HCT116 (cell line): ENCODE measurements at regions not wholly inside any gene's neighbourhood (a gene's known extent, or its start where the extent isn't known, plus 50 kb on each side); places are given as distances from the start of the nearest gene placed in this dataset.
"Not testable (repeated sequence)": the region's sequence is repeated elsewhere in the genome, so short reads cannot be mapped to it uniquely, and the experiment has no call there.

Source experiments
- ATAC-seq: fragments of 200-7000 bp; cut with Tn5 transposase; 2 replicates; pipeline ENCODE4 v1.9.1; 2020; ENCODE audit warnings: mild to moderate bottlenecking, moderate library complexity
- BruUV-seq: library from RNA; stranded (reverse); fragments of 400-500 nt; replicated peaks from 2 replicates; lab custom pipeline; 2021; lab: Mats Ljungman, UMichigan
- CTCF ChIA-PET: fragments of 300-600 bp; sonication (Branson Sonifier 250); formaldehyde crosslinking; loops from one replicate; lab custom pipeline; 2021; ENCODE audit warnings: antibody characterized with exemption; lab: Charles Lee
- POLR2A ChIA-PET: fragments of 300-600, 350-600 bp; sonication (Branson Sonifier 250); formaldehyde crosslinking; loops from one replicate; lab custom pipeline; 2021; ENCODE audit warnings: antibody characterized with exemption; lab: Charles Lee
- RAD21 ChIA-PET, 2 experiments: fragments of 300-600 bp; sonication (Branson Sonifier 250); formaldehyde crosslinking; loops; one replicate each; lab custom pipeline; 2023; ENCODE audit warnings: low total read pairs in 2 of 2; ENCODE audit not compliant: uncharacterized antibody in 2 of 2, unreplicated experiment in 2 of 2, low non-redundant PET in 1 of 2; lab: Charles Lee
- DNase-seq: peaks from one replicate; pipeline ENCODE4 v3.0.0-alpha.2; 2010; ENCODE audit warnings: low read depth, low spot score
- H2AFZ ChIP-seq: fragments of 200-600 bp; shearing (Covaris generic), sonication (generic); 2 replicates; pipeline ENCODE4 v1.6.1; 2017; ENCODE audit warnings: low read depth, mixed run types, mixed read lengths, antibody characterized with exemption, low read length; ENCODE audit not compliant: poor library complexity, severe bottlenecking
- H3K27ac ChIP-seq: 2 replicates; pipeline ENCODE4 v1.5.1; 2012; ENCODE audit warnings: low read depth, low read length
- H3K27me3 ChIP-seq: fragments of 200-600 bp; sonication (generic); 2 replicates; pipeline ENCODE4 v1.6.1; 2016; ENCODE audit warnings: mixed run types, low read length, mixed read lengths; ENCODE audit not compliant: insufficient read depth
- H3K36me3 ChIP-seq, 2 experiments: fragments of 200-500 bp in 1 of 2; fragments of 200-600 bp in 1 of 2; sonication (Bioruptor generic) in 1 of 2; sonication (generic) in 1 of 2; 2 replicates each; pipeline versions ENCODE4 v1.5.1 to v1.6.1; 2014 to 2016; ENCODE audit warnings: low read length in 2 of 2, inconsistent platforms in 1 of 2, mixed read lengths in 1 of 2, mixed run types in 1 of 2; ENCODE audit not compliant: insufficient read depth in 2 of 2, control insufficient read depth in 1 of 2
- H3K4me1 ChIP-seq, 2 experiments: fragments of 200-600 bp in 1 of 2; sonication (generic) in 1 of 2; 2 replicates each; pipeline versions ENCODE4 v1.5.1 to v1.6.1; 2012 to 2017; ENCODE audit warnings: low read length in 2 of 2, inconsistent platforms in 1 of 2, mild to moderate bottlenecking in 1 of 2, mixed read lengths in 1 of 2, mixed run types in 1 of 2, moderate library complexity in 1 of 2; ENCODE audit not compliant: insufficient read depth in 2 of 2, control insufficient read depth in 1 of 2
- H3K4me2 ChIP-seq: fragments of 200-600 bp; sonication (generic); 2 replicates; pipeline ENCODE4 v1.6.1; 2017; ENCODE audit warnings: mixed run types, low read length, mixed read lengths
- H3K4me3 ChIP-seq, 2 experiments: fragments of 200-600 bp in 1 of 2; sonication (generic) in 1 of 2; replicated peaks in 1 of 2; 2 replicates each; pipeline ENCODE4 v1.5.1; 2011 to 2016; ENCODE audit warnings: low read length in 2 of 2, control low read depth in 1 of 2, low read depth in 1 of 2, mild to moderate bottlenecking in 1 of 2, mixed read lengths in 1 of 2, mixed run types in 1 of 2
- H3K79me2 ChIP-seq: fragments of 200-600 bp; sonication (generic); 2 replicates; pipeline ENCODE4 v1.6.1; 2017; ENCODE audit warnings: mild to moderate bottlenecking, mixed run types, low read length, moderate library complexity, mixed read lengths; ENCODE audit not compliant: insufficient read depth
- H3K9ac ChIP-seq: fragments of 200-600 bp; sonication (generic); 2 replicates; pipeline ENCODE4 v1.6.1; 2016; ENCODE audit warnings: low read length, mixed read lengths
- H3K9me2 ChIP-seq: fragments of 200-600 bp; sonication (generic), shearing (Covaris generic); 2 replicates; pipeline ENCODE4 v1.6.1; 2017; ENCODE audit warnings: mixed run types, mild to moderate bottlenecking, moderate library complexity; ENCODE audit not compliant: insufficient read depth
- H3K9me3 ChIP-seq, 2 experiments: fragments of 200-500 bp in 1 of 2; fragments of 200-600 bp in 1 of 2; sonication (Bioruptor generic) in 1 of 2; sonication (generic) in 1 of 2; 2 replicates each; pipeline ENCODE4 v1.6.1; 2014 to 2017; ENCODE audit warnings: low read length in 2 of 2, mixed read lengths in 2 of 2, inconsistent platforms in 1 of 2, low read depth in 1 of 2, mild to moderate bottlenecking in 1 of 2, mixed run types in 1 of 2, moderate library complexity in 1 of 2; ENCODE audit not compliant: control insufficient read depth in 1 of 2, insufficient read depth in 1 of 2
- H4K20me1 ChIP-seq: fragments of 200-600 bp; sonication (generic), shearing (Covaris generic); 2 replicates; pipeline ENCODE4 v1.6.1; 2017; ENCODE audit warnings: mixed run types, mild to moderate bottlenecking, moderate library complexity; ENCODE audit not compliant: insufficient read depth
- CBX3 ChIP-seq: IDR thresholded peaks from 2 replicates; pipeline ENCODE4 v1.6.1; 2012; ENCODE audit warnings: low read depth
- POLR2AphosphoS5 ChIP-seq: IDR thresholded peaks from 2 replicates; pipeline ENCODE4 v1.6.1; 2011; ENCODE audit warnings: mild to moderate bottlenecking, low read depth, low read length, moderate library complexity
- RAD21 ChIP-seq: IDR thresholded peaks from 2 replicates; pipeline ENCODE4 v1.6.1; 2012; ENCODE audit warnings: low read depth, mild to moderate bottlenecking
- REST ChIP-seq: IDR thresholded peaks from 2 replicates; pipeline ENCODE4 v1.6.1; 2012; ENCODE audit warnings: low read depth
- TCF7L2 ChIP-seq: IDR thresholded peaks from 2 replicates; pipeline ENCODE4 v1.7.0; 2011; ENCODE audit warnings: borderline replicate concordance, inconsistent platforms; ENCODE audit not compliant: insufficient read depth, insufficient read length; ENCODE audit errors: extremely low read depth
- ZBTB33 ChIP-seq: IDR thresholded peaks from 2 replicates; pipeline ENCODE4 v1.6.1; 2011; ENCODE audit warnings: mild to moderate bottlenecking, low read length, moderate library complexity; ENCODE audit not compliant: insufficient replicate concordance; ENCODE audit errors: extremely low read depth
- intact Hi-C: fragments of 100-400 bp; cut with micrococcal nuclease; formaldehyde crosslinking; loops from 2 replicates; pipeline ENCODE4 v1.10.0; 2022

- no peak for TF ChIP-seq ZBTB33
- TF ChIP-seq CBX3: no peak
- no peak for TF ChIP-seq REST
Measured at GRCh38 chr2:142796161-142796560, 81.3 kb upstream of the KYNU start (continued).

GRCh38 chr2:142794850-142795249 is 82.6 kb upstream of the KYNU start:
- intact Hi-C loops: no loop called here
- Histone ChIP-seq H3K79me2 (no peaks in the 10 kb centered on the region), H3K4me1 (no peaks in the 10 kb centered on the region), H3K4me3 (no peak overlapping the region), H3K9me2 (no peaks in the 10 kb centered on the region), H2AFZ (no peak overlapping the region), H3K36me3 (no peaks in the 10 kb centered on the region), H3K9ac (no peak overlapping the region), H4K20me1 (no peaks in the 10 kb centered on the region; the same call in 1 of the 2 replicates), H3K9me3 (no peaks in the 10 kb centered on the region), H3K27ac (no peak overlapping the region), H3K27me3 (no peaks in the 10 kb centered on the region), H3K4me2 (no peak overlapping the region)
- BruUV-seq: no TSS peak
- ATAC-seq (no peak), DNase-seq (no peak)
- ChIA-PET RAD21 (no interaction called here), POLR2A (no interaction called here), CTCF (no interaction called here)
- no peak for TF ChIP-seq RAD21
- TF ChIP-seq POLR2AphosphoS5: no peak
- no peak for TF ChIP-seq REST
- no peak for TF ChIP-seq TCF7L2

GRCh38 chr2:142792328-142792727 is 85.1 kb upstream of the KYNU start:
- H3K9ac ChIP-seq, H4K20me1 ChIP-seq, intact Hi-C loops, DNase-seq, H3K4me3 ChIP-seq, H3K4me1 ChIP-seq, CTCF ChIA-PET, H3K4me2 ChIP-seq, H3K9me3 ChIP-seq, POLR2A ChIA-PET, BruUV-seq, H2AFZ ChIP-seq, RAD21 ChIA-PET, H3K9me2 ChIP-seq, H3K79me2 ChIP-seq, ATAC-seq, H3K27ac ChIP-seq, H3K27me3 ChIP-seq, H3K36me3 ChIP-seq: not testable (repeated sequence)
